Astrocyte of the spinal cord (primary cell): ENCODE measurements at regions not wholly inside any gene's neighbourhood (a gene's known extent, or its start where the extent isn't known, plus 50 kb on each side); places are given as distances from the start of the nearest gene placed in this dataset.
A peak's percentile ranks its signal among the peaks of the same experiment; 100 is the strongest.

Experiments used
- DNase-seq: peaks from one replicate; pipeline ENCODE4 v3.0.0; 2011; ENCODE audit warnings: low read depth, low spot score
- H3K4me3 ChIP-seq: 2 replicates; pipeline ENCODE4 v1.5.1; 2011; ENCODE audit warnings: low read depth, mild to moderate bottlenecking, low read length, moderate library complexity
- in situ Hi-C: cut with HindIII; loops from 2 replicates; pipeline ENCODE4 v1.10.0; 2017; ENCODE audit warnings: low sequenced_read_pairs
- TF ChIP-seq, protein P1 (sequence below): IDR thresholded peaks from 2 replicates; pipeline ENCODE4 v1.5.1; 2012; ENCODE audit warnings: low read depth, mild to moderate bottlenecking, low read length, inconsistent platforms

DNA sequence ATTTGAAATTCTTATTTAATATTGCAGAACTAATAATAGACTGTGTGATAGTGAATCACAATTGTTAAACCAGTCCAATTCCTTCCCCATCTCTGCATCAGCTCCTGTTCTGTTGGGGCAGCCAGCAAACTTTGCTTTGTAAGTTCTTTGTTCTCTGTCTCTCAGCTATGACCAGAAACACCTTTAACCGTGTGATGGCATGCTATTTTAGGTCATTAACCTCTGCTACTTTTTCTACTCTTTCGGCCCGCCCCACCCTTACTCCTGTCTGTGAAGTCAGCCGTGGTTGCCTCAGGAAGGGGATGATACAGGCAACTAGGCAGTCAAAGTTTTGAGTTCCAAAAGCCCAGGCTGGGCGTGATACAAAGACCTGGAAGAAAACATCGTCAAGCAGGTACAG lies 51.3 kb upstream of the EGFL6 start:
- in situ Hi-C loops: no loop called here
- no peak overlapping the region for H3K4me3 ChIP-seq
- TF ChIP-seq, protein P1, sequence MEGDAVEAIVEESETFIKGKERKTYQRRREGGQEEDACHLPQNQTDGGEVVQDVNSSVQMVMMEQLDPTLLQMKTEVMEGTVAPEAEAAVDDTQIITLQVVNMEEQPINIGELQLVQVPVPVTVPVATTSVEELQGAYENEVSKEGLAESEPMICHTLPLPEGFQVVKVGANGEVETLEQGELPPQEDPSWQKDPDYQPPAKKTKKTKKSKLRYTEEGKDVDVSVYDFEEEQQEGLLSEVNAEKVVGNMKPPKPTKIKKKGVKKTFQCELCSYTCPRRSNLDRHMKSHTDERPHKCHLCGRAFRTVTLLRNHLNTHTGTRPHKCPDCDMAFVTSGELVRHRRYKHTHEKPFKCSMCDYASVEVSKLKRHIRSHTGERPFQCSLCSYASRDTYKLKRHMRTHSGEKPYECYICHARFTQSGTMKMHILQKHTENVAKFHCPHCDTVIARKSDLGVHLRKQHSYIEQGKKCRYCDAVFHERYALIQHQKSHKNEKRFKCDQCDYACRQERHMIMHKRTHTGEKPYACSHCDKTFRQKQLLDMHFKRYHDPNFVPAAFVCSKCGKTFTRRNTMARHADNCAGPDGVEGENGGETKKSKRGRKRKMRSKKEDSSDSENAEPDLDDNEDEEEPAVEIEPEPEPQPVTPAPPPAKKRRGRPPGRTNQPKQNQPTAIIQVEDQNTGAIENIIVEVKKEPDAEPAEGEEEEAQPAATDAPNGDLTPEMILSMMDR: no peak
- DNase-seq: no peak

DNA sequence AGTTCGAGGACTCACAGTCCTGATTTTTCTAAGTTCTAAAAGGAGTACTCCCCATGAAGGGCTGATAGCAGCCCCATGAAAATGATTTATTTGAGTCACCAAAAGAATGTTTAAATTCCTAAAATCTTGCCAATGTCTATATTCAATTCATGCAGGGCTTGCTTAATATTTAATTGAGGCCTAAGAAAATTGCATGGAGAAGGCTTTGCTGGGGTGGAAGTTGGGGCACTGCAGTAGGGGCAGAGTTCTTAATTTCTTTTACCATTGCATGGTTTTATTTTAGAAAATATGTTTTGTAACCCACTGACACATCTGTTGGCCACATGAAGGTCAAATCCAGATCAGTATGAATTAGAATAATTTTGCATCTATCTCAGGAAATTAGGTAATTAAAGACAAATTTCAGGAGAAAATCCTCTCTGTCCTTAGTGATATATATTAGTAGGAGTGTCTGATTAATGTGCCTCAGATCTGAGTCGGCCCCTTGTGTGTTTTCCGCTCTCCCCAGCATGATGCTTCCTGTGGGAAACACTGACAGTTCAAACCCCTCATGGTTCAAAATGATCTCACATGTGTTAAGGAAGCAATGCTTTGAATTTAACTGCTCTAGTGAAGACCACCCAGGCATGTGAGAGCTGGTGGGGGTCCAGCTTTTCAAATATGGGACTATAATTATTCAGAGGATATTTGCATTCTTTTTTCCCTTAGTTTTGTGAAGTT lies 54.0 kb upstream of the EGFL6 start:
- no peak overlapping the region for H3K4me3 ChIP-seq
- in situ Hi-C loops: no loop called here
- TF ChIP-seq, protein P1: no peak
- no peak for DNase-seq

DNA sequence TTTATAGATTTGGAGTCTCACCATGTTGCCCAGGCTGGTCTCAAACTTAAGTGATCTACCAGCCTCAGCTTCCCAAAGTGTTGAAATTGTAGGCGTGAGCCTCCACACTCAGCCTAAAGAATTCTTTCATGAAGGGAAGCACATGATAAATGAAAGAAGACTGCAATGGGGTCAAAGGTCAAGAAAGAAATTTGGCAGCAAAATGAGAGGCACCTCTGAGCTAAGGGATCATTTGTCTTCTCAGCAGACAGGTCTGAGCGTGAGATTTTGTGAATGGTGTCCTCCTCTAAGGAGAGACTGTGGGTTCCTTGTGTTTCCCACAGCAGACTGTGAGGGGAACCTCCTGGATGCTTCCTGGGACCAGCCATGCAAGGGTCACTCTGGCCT lies 57.5 kb upstream of the EGFL6 start:
- TF ChIP-seq, protein P1: no peak
- DNase-seq: no peak
- no peak overlapping the region for H3K4me3 ChIP-seq
- in situ Hi-C loops: no loop called here

- no peak for DNase-seq
- no peak overlapping the region for H3K4me3 ChIP-seq
- TF ChIP-seq, protein P1: no peak
- in situ Hi-C loops: no loop called here
Observed at GRCh38 chrX:13511241-13511943, 58.0 kb upstream of the EGFL6 start.

DNA sequence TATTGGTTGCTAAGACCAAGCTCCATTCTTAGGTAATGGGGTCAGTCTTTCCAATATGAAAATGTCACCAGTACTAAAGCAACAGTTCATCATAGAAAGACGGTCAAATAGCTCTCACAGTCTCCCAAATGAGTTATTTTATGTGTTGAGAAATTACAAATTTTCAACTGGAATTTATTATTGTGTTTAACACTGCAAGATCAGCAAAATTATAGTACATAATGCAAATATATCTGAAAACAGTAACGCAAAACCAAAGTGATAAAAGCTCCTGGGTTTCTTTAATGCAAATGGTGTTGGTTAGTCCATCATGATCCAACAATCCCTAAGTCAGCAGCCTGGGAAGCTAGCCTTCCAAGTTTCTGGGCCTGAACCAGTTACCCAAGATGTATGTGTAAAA lies 61.5 kb upstream of the EGFL6 start:
- TF ChIP-seq, protein P1: no peak
- H3K4me3 ChIP-seq: no peak overlapping the region
- in situ Hi-C loops: no loop called here
- DNase-seq: no peak

GRCh38 chrX:13506574-13506973 lies 62.8 kb upstream of the EGFL6 start:
- H3K4me3 ChIP-seq: no peak overlapping the region
- TF ChIP-seq, protein P1: peak; percentile 67
- DNase-seq: peak; percentile 61
- in situ Hi-C loops: no loop called here
